ENCODE measurements at regions not wholly inside any gene's neighbourhood (a gene's known extent, or its start where the extent isn't known, plus 50 kb on each side); places are given as distances from the start of the nearest gene placed in this dataset.
"Not testable (repeated sequence)": the region's sequence is repeated elsewhere in the genome, so short reads cannot be mapped to it uniquely, and the experiment has no call there.

DNA sequence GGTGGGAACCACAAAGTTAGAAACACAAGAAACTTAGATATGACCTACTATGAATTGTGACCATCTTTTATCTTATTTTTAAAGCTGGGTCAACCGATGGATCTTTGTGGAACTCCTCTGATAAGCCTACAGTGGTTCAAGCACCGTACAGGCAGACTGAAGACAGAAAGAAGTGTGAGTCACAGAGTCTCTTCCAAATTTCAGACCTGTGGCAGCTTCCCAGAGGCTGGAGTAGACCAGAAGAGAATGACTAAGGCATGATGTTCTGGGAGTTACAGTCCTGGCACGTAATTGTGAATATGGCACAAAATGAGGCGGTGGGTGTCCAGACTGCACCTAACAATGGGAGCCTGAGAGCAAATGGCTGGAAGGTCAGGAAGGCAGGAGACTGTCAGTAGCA is 70.0 kb downstream of the LMO4 start:
- DNase-seq: no peak

DNA sequence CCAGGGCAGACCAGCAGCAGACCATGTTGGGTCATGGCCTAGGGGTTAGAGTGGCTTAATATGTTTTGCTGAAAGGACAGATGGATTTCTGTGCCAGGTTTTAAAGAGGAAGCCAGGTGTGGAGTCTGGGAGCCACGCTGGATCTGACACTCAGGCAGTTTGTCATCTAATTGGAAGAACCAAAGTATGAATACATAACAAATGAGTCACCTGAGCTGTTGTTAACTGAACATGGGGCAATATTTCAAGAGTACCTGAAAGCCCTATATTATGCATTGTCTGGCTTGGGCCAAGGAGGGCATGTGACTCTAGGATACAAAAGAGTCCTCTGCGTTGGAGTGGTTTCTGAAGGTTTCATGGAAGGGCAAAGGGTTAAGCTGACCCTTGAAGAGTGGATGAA is 70.6 kb downstream of the LMO4 start:
- DNase-seq: peak; percentile 71

DNA sequence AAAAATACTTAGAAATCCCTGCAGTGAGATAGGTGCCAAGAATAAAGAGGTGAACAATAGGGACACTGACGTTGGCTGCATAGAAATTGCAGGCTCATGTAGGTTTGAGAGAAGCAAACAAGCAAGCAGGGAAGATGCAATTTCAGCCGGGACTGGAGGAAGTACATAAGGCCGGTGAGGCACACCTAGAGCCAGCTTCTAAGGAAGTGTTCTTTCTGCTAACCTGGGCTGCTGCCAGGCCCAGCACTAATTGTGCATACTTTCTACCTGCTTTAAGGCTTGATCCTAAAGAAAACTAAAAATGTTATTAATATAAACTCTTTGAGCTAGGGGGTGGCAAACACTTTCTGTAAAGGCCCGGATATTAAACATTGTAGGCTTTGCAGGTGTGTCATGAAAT is 71.0 kb downstream of the LMO4 start:
- peak; percentile 43 for DNase-seq

DNA sequence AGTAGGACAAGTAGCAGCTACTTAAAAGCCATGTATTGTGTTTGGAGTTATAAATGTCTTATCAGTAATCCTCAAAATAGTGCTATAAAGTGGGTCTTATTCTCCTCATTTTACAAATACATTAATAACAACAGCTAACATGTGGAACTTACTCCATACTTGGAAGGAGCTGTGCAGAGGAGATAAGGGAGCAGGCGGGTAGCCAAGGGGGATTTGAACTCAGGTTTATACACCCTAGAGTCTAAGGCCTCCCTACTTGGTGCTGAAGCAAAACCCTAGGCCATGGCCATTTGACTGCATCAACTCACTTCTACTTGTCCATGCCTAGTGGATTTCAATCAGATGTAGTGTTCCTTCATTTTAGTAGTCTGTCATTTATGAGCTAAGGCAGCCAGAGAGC is 72.1 kb downstream of the LMO4 start:
- no peak for DNase-seq

DNA sequence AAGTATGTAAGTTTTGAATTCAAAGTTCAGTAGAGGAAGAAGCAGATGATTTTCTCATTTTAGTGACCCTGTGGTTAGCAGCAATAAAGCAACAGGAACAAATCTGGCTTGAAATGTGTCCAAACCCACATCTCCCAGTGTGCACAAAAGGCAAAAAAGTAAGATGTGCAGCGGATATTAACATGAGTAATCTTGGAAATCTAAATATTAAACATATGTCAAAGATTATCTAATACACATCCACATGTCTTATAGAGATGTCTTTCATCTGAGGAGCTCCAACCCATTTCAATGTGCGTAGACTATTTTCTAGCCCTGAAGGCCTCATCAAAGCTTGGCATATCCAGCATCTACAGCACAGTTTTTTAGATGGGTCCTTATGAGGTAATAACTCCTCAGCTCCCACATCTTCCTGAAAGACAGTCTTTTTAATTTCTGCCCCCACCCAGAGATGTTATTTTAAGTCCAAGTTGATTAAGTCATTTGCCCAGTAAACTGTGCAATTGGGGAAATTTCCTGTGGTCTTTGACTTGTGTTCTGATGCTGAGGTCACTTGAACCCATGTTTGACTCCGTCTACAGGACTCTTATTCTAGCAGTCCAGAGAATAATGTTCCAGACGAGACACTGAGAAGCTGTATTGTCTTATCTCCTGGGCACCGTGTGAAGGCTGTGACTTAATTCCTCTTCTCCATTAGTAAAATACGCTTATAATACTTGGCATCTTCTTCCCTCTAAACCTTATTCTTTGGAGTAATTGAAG is 73.7 kb downstream of the LMO4 start:
- DNase-seq: no peak

DNA sequence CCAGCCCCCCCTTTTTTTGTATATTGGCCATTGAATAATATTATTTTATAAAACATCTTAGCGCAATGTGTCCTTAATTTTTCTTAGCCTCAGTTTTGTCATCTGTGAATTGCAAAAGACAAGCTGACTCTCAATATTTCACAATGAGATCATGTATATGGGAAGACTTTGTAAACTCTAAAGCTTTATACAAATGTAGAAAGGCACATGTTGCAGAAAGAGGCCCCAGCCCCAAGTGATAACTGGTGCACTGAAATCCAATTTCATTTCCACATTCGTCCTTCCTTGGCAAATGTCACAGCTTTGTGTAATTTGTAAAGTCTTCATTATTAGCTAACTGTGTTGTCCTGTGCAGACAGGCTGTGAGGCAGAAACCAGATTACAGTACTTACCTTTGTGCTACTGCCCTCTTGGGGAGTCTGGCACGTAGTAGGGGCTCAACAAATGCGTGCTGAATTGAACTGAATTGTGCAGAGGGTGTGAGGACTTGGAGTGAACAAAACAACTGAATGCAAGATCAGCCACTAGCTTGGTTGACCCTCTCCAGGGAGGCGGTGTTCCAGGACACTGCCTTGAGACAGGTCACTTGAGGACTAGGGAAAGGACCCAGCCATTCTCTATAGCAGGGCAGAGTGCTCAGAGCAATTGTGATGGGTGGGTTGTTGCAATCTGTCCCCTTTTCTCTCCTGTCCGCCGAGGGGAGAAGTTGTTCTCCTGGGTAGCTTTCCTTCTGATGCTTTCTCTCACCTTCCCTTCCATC is 74.6 kb downstream of the LMO4 start:
- no peak for DNase-seq

DNA sequence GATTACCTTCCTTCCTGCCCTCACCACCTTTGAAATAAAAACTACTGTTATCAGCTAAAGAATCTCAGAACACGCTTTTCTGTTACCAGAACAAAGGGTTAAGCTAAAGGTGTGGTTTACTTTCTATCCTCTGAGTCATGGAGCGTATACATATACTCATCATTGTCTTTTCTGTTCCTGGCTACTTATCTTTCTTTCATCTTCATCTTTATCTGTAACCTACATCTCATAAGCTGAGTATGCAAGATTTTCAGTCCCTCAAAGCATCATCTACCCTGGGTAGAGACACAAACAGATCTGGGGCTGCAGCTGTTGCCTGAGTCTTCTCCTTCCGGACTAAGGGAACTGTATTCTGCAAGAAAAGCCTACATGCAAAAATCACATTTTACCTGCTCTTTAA is 75.6 kb downstream of the LMO4 start:
- DNase-seq: no peak

DNA sequence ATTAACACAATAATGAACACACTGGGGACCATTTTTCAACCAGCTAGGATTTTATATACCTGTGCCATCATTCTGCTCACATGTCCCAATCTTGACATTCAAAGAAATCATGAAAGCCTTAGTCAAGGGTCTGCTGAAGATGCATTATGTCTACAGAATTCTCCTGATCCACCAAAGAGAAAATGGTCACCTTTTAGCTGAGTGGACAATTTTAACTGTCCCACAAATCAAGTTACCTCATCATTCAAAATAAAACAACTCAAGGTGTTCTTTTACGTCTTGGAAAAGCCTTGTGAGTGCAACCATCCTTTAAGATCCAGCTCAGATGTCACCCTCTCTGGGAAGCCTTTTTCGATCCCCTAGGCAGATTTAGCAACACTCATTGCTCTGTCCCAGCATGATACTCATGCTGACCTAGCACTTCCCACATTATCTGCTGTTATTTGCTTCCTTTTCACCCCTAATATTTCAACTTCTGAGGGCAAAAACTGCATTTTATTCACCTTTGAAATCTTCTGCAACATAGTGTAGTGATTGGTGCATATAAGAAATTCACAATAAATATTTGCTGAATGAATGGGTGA is 80.1 kb downstream of the LMO4 start:
- DNase-seq: no peak

DNA sequence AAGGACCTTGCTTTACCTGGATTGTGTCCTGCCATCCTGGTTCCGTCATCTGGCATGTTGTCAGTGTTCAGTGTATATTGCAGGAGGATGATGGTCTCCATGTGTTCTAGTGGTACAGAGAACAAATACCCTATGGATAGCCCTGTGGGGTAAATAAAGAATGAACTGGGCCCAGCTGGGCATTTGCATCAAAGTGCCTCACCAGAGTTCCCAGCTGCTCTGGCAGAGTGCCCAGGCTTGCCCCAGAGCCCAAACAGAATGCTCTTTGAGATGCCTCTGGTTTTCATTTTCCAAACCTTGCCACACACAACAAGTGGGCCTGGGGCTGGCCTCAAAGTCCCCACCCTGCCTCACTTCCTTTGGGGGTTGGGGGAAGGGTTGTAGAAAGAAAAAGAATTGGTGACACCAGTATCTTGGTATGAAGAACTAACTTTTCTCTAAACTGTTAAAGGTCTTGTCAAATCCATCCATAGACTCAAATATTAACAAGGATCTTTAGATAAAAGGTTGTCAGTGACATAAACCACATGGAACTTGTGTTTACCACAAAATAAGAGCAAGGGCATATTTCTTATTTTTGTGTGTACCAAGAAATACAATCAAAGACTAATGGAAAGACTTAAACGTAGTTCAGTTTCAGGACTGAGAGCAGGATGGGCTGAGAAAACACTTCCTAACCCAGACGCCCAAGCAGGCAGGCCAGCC is 82.2 kb downstream of the LMO4 start:
- DNase-seq: peak; percentile 15

DNA sequence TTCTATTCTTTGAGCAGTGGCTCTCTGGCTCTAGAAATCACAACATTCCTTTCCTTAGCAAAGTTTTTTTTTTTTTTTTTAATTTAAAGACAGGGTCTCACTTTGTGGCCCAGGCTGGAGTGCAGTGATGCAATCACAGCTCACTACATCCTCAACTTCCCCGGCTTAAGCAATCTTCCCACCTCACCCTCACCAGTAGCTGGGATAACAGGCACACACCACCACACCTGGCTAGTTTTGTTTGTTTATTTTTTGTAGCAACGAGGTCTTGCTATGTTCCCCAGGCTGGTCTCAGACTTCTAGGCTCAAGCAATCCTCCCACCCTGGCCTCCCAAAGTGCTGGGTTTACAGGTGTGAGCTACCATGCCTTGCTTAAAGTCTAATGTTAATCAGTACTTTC is 85.2 kb downstream of the LMO4 start:
- not testable (repeated sequence) for DNase-seq

DNA sequence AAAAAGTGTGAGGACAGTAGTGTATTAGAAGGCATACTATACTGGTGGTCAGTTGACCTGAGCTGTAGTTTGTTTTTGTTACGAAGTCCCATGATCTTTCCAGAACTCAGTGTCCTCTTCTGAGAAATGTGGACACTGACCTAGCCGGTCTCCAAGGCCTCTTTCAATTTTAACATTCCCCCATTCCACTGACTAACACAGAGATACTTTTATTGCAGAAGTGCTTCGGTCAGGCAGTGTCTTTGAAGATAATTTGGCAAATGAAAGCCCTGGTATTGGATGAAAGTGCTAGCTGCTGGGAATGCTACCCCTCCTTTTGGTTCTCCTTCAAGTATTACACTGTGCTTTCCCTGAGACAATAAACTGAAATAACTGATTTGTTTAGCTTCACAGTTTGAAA is 89.4 kb downstream of the LMO4 start:
- no peak for DNase-seq

DNA sequence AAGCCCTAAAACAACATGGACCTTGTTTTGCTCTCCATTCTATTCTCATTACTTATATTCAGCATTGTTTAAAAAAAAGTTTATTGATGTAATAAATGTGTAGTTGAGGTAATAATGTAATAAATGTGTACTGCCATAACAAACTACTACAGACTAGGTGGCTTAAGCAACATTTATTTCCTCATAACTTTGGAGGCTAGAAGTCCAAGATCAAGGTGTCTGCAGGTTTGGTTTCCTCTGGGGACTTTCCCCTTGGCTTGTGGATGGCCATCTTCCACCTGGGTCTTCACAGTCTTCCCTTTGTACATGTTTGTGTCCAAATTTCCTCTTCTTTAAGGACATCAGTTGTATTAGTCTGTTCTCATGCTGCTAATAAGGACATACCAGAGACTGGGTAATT is 93.1 kb downstream of the LMO4 start:
- no peak for DNase-seq

DNA sequence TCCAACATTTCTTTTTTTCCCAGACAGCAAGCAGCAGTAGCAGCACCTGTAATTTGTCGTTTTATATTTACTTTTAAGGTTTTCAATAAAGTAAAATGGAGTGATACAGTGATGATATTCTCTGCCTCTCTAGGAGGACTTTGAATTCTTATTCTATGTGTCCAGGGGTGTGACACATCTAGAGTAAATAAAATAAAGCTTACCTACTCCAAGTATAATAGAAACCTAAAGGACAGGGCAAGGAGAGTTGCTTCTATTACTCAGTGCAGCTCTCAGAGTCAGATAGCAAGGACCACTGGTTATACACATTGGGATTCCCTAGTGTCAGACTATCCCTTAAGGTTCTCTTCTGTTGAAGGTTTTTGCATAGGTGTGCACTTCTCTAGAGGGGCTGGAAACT is 95.9 kb downstream of the LMO4 start:
- DNase-seq: no peak

DNA sequence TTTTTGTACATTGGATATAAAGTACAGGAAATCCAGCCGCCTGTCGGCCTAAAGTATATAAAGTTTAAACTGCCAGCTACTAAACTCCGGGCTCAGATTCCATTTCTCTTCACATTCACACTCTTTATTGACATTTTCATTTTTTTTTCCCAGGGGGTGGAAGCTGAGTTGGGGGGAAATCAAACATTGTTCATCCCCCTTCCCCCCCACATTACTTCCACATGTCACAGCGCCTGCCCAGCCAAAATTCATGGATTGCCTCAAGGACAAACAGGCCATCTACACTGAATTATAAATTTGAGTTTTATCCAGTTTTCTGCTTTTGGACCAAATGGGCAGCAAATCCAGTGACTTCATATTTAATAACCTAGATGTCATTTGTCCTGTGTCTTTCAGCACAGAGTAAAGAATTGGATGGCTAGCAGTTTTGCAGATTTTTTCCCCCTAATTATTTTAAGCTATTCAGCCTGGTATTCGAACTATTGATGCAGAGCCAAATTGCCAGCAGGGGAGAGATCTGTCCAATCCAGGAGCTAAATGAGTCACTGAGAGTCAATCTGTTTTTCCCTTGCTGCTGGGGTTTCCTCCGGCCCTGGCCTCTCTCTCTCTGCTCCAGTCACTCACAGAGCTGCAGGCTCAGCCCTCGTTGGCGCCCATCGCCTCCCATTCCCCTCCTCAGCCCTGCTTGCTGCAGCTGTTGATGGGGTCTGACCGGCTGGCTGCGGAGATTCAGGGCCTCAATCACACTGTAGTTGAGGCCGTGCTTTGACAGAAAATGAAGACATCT is 98.0 kb downstream of the LMO4 start:
- no peak for DNase-seq

DNA sequence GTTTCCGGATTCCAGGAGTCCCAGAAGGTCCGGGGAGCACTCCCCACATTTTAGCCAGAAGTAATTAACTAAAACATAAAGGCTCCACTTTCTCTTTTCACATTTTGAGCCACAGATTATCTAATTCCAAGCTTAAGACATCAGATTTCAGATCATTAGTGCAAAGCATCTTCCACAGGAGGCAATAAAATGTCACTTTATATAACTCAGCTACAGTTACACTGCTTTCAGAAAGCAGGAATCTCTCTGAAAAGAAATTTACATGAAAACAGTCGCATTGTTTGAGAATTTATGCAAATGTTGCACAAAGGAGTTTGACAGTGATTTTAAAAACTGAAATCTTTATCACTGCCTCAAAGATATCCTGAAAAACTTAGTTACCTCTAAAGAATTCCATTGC is 99.7 kb downstream of the LMO4 start:
- DNase-seq: no peak

DNA sequence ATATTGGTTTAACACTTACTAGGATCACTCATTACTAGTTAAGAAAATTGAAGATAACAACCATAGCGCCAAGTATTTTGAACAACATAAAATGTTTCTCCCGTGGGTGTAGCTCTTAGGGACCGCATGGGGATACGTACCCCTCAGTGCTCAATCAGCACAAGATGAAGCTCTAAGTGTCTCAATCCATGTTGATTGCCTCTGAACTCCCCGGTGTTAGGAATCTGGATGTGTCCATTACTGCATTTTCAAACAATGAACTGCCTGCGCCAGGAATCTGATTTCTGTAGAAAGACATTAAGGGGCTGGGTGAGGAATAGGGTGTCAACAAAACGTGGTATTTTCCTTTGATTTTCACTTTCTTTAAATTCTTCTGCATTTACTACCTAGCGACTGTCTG is 100.2 kb downstream of the LMO4 start:
- no peak for DNase-seq

DNA sequence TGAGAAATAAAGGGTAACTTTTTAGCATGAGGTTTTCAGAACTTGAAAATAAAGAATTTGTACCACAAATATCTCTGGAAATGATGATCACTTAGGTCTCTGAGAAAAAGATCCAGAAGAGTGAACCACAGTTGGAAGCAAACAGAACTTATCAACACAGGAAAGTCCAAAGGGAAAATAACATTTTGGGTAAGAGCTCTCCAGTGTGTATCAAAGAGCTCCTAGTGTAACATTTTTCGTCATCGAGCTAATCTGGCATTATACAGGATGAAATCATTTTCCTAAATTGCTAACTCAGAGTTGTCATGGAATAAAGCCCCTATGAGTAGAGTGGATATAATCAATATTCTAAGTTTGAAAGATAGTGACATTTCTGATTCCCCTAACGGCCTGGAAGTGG is 104.0 kb downstream of the LMO4 start:
- no peak for DNase-seq

DNA sequence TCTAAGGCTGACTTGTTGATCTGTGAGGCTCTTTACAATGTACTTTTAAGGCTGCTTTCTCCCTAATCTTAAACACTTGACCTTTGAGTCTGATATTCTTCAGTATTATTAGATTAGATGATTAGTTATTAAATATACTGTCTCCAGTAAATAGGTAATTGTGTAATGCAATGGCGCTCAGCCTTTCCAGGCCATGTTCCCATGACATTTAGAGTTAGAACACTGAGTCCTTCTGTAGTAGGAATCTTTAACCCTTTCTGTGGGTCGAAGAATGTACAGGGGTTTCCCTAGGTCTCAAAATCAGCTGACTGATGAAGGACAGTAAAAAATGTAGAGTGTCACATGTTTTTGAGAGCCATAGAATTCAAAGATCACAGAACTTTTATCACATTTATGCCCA is 104.4 kb downstream of the LMO4 start:
- DNase-seq: not testable (repeated sequence)

DNA sequence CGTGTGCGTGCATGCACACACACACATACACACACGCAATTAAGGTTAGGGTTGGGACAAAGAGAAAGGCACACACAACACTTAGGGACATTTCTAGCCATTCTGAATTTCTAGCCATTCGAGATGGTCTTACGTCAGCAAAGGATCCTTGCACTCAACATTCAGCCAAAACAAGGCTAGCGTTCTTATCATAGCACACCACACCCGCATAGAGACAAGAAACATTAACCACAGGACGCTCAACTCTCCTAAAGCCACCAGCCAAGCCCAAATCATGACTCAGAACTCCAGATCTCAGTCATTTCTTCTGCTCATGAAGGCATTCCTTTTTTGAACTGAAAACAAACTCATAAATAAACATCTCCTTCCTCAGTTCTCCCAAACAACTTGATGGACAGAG is 106.8 kb downstream of the LMO4 start:
- DNase-seq: no peak

DNA sequence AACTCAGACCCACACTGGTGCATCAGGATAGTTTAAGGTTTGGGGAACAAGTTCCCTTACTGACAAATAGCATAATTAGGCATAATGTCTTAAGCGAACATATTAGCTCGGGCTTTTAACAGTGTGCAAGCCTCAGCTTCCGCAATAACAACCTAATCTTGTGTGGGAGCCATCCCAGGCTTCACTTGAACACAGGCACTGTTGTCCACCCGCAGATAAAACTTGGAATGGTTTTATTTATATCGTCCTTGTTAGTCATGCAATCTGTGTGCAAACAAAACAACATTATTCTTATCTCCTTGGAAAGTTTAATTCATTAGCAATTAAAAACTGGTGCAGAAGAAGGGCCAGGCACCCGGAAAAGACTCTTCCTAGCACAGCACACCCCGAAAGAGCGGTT is 107.4 kb downstream of the LMO4 start:
- not testable (repeated sequence) for DNase-seq

DNA sequence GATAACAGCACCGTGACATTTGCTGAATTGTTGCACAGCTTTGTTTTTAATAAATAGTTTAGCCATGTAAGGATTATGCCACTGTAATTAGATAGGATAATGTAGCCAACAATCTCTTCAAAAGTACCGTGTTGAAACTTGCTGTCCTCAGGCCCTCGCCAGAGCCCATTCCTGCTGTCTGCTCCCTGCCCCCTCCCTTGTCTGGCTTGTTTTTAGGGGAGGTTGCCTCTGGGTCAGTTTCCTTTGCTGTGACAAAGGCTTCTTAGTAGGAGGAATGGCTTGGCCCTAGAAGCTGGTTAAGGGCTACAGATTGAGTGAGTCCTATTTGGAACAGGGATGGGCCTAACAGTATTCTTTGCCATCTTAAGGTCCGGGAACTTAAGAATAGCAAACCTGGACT is 107.9 kb downstream of the LMO4 start:
- DNase-seq: no peak

DNA sequence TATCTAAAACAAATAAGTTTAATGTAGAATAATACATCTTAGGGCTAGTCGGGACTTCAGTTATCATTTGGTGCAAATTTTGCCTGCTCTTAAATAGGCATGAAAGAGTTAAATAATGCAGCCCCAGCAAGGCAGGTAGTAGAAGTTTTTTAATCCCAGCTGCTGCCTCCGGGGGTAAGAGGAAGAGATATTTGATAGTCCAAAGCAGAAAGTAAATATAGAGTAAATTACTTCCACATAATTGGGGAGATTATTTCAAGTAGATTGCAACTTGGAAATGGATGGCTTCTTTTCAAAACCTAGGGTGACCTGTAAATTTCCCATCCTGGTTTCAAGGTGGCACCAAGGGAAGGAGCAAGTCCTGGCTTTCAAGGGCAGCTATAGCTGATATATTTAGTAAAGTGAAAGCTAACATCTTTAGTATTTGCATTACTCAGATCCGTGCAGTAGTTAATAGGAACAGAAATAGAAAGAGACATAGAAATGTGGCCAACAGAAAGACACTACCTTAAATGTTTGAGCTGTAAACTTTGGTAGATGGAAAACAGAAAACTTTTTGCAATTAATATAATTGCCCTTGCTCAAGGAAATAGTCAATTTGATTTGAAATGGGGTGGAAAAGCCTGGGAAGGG is 109.1 kb downstream of the LMO4 start:
- peak; percentile 69 for DNase-seq

Measured in NCI-H1436 (cell line).